ENCODE measurements at regions not wholly inside any gene's neighbourhood (a gene's known extent, or its start where the extent isn't known, plus 50 kb on each side); places are given as distances from the start of the nearest gene placed in this dataset.

DNA sequence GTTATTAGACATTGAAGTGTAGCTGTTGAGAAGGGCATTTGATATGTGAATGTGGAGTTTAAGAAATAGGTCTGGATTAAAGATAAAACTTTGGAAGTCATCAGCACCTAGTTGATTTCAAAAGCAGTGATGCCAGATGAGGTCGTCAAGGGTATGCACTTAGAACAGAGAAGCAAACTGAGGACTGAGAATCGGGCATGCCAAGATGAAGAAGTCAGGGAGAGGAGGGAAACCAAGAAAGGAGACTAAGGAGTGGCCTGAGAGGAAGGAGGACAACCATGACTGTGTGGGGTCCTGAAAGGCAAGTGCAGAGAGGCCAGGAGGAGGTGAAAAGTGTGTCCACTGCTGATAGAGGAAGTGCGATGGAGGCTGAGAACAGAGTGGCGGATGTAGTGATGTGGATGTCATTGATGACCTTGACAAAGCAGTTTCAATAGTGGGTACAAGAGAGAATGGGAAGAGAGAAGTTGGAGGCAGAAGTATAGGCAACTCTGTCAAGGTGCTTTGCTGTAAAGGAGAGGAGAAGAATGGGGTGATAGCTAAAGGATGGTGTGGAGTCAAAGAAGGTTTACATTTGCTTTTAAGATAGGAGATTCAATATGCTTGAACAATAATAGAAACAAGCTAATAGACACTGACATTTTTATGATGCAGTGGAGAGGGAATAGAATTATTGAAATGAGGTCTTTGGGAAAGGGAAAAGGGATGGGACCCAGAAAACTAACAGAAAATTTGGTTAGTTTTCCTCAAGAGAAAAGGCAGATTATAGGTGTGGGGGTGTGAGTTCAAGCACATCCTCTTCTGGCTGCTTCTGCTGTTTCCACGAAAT is 139.7 kb upstream of the TMEM170B start:
- peak overlapping the region; percentile 12 for H3K27ac Mint-ChIP-seq (ENCODE audit: unreplicated experiment)
- no peaks in the 10 kb centered on the region for H3K36me3 Mint-ChIP-seq (ENCODE audit: low read depth)
- peaks cover 14% of the 10 kb centered on the region for H3K4me1 Mint-ChIP-seq

GRCh38 chr6:11396860-11397259 is 140.7 kb upstream of the TMEM170B start:
- TF ChIP-seq, protein P1, sequence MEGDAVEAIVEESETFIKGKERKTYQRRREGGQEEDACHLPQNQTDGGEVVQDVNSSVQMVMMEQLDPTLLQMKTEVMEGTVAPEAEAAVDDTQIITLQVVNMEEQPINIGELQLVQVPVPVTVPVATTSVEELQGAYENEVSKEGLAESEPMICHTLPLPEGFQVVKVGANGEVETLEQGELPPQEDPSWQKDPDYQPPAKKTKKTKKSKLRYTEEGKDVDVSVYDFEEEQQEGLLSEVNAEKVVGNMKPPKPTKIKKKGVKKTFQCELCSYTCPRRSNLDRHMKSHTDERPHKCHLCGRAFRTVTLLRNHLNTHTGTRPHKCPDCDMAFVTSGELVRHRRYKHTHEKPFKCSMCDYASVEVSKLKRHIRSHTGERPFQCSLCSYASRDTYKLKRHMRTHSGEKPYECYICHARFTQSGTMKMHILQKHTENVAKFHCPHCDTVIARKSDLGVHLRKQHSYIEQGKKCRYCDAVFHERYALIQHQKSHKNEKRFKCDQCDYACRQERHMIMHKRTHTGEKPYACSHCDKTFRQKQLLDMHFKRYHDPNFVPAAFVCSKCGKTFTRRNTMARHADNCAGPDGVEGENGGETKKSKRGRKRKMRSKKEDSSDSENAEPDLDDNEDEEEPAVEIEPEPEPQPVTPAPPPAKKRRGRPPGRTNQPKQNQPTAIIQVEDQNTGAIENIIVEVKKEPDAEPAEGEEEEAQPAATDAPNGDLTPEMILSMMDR (conservative IDR thresholded peaks at IDR 0.05) = no peak
- no peak for DNase-seq (ENCODE audit: low read depth, low spot score)
- H3K27me3 Mint-ChIP-seq (ENCODE audit: low read depth) = no peaks in the 10 kb centered on the region
- H3K27ac Mint-ChIP-seq (ENCODE audit: unreplicated experiment) = no peak overlapping the region
- peaks cover 15% of the 10 kb centered on the region for H3K4me1 Mint-ChIP-seq
- peaks cover 20% of the 10 kb centered on the region for H3K9me3 Mint-ChIP-seq
- H3K4me3 Mint-ChIP-seq = no peak overlapping the region
- no peaks in the 10 kb centered on the region for H3K36me3 Mint-ChIP-seq (ENCODE audit: low read depth)

More for the DNA sequence above, 139.7 kb upstream of the TMEM170B start:
- DNase-seq (ENCODE audit: low read depth, low spot score) = no peak
- Mint-ChIP-seq H3K4me3 (no peak overlapping the region), H3K27me3 (ENCODE audit: low read depth) (no peaks in the 10 kb centered on the region), H3K9me3 (peaks cover 16% of the 10 kb centered on the region)
- TF ChIP-seq, protein P1 (conservative IDR thresholded peaks at IDR 0.05) = no peak

DNA sequence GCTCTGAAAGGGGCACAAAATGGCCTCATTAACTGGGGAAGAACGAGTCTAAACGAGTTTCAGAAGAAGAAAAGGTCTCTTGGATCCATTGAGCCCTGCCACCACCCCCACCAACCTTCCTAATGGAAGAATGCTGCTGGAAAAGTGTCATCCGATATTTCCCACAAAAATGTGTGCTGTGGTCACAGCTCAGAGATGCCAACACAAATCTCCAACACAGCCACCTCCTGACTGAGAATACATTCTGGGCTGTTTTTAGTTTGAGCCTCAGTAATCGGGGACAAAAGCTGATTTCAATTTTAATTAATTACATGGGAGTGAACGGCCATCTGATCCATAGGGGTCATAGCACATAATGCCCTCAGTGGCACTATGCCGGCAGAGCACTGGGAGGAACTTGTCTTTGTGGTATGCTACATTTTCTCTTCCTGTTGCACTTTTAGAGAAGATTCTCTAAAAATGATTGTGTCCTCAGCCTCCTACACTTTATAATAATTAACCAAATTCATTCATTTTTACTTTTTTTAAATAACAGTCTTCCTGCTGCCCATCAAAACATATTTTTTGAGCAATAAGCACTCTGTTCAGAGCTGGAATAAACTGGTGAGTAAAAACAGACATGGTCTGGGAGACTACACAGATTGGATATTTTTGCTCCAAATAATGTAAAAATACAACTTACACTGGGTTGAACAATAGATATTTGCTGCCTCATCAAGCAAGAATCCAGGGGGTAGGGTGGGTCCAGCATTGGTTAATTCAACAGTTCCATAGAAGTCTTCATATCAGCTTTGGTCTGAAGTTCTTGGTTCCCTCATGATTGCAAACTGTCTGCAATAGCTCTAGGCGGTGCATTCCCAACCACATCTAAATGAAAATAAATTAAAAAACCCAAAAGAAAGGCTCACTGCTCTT is 143.6 kb upstream of the TMEM170B start:
- H3K4me1 Mint-ChIP-seq = peaks cover 15% of the 10 kb centered on the region
- DNase-seq (ENCODE audit: low read depth, low spot score) = no peak
- no peak overlapping the region for H3K27ac Mint-ChIP-seq (ENCODE audit: unreplicated experiment)
- no peak overlapping the region for H3K4me3 Mint-ChIP-seq
- H3K9me3 Mint-ChIP-seq = peaks cover 21% of the 10 kb centered on the region
- no peaks in the 10 kb centered on the region for H3K36me3 Mint-ChIP-seq (ENCODE audit: low read depth)
- no peaks in the 10 kb centered on the region for H3K27me3 Mint-ChIP-seq (ENCODE audit: low read depth)
- TF ChIP-seq, protein P1 (conservative IDR thresholded peaks at IDR 0.05) = no peak

- TF ChIP-seq, protein P1 (conservative IDR thresholded peaks at IDR 0.05) = no peak
- Mint-ChIP-seq H3K4me3 (no peak overlapping the region), H3K27ac (ENCODE audit: unreplicated experiment) (peak overlapping the region; percentile 14), H3K27me3 (ENCODE audit: low read depth) (no peaks in the 10 kb centered on the region), H3K4me1 (peaks cover 15% of the 10 kb centered on the region), H3K9me3 (peaks cover 21% of the 10 kb centered on the region), H3K36me3 (ENCODE audit: low read depth) (no peaks in the 10 kb centered on the region)
- DNase-seq (ENCODE audit: low read depth, low spot score) = no peak
Measured at GRCh38 chr6:11392778-11393507, 144.6 kb upstream of the TMEM170B start.
